SK-N-SH (cell line): ENCODE measurements at regions not wholly inside any gene's neighbourhood (a gene's known extent, or its start where the extent isn't known, plus 50 kb on each side); places are given as distances from the start of the nearest gene placed in this dataset.

ENCODE experiments used
- EZH2phosphoT487 ChIP-seq: fragments of 200-600 bp; sonication (generic); IDR thresholded peaks from 2 replicates; pipeline ENCODE4 v1.6.1; 2017; ENCODE audit warnings: low read depth, mixed run types, mild to moderate bottlenecking, antibody characterized with exemption, moderate library complexity, borderline replicate concordance
- FOXM1 ChIP-seq: IDR thresholded peaks from 2 replicates; pipeline ENCODE4 v1.4.0; 2012; ENCODE audit warnings: low read depth, mild to moderate bottlenecking
- NFIC ChIP-seq: IDR thresholded peaks from 2 replicates; pipeline ENCODE4 v1.4.0; 2012; ENCODE audit warnings: borderline replicate concordance
- POLR2AphosphoS5 ChIP-seq: IDR thresholded peaks from 2 replicates; pipeline ENCODE4 v1.6.1; 2012; ENCODE audit warnings: low read depth, low read length
- RCOR1 ChIP-seq: fragments of 150-350 bp; IDR thresholded peaks from 2 replicates; pipeline ENCODE4 v1.6.1; 2017; ENCODE audit warnings: antibody characterized with exemption, low read length
- TAF1 ChIP-seq: IDR thresholded peaks from 2 replicates; pipeline ENCODE4 v1.6.1; 2012; ENCODE audit warnings: low read depth, mild to moderate bottlenecking, low read length, moderate library complexity, borderline replicate concordance
- TCF12 ChIP-seq: IDR thresholded peaks from 2 replicates; pipeline ENCODE4 v1.4.0; 2012
- TF ChIP-seq, protein P1 (sequence below): fragments of 200-600 bp; sonication (generic); IDR thresholded peaks from 2 replicates; pipeline ENCODE4 v1.6.1; 2017; ENCODE audit warnings: antibody characterized with exemption, mild to moderate bottlenecking, moderate library complexity
- TF ChIP-seq, protein P2 (sequence below): IDR thresholded peaks from 2 replicates; pipeline ENCODE4 v1.4.0; 2012; ENCODE audit warnings: low read depth, borderline replicate concordance

DNA sequence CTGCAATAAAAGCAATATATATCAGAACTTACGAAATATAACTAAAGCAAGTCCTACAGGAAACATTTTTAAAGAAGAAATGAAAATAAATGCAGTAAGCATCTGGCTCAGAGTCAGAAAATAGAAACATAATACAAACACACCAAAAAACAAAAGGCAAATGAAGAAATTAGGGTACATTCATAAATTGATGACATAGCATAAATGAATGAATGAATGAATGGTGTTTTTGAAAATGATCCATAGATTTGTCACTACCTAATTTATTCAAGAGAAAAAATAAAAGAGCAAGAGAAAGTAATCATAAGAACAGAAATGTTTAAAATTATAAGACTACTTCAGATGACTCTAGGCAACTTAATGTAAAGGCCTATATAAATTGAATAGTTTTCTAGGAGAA lies 226.1 kb upstream of the CDH20 start:
- TF ChIP-seq, protein P1, sequence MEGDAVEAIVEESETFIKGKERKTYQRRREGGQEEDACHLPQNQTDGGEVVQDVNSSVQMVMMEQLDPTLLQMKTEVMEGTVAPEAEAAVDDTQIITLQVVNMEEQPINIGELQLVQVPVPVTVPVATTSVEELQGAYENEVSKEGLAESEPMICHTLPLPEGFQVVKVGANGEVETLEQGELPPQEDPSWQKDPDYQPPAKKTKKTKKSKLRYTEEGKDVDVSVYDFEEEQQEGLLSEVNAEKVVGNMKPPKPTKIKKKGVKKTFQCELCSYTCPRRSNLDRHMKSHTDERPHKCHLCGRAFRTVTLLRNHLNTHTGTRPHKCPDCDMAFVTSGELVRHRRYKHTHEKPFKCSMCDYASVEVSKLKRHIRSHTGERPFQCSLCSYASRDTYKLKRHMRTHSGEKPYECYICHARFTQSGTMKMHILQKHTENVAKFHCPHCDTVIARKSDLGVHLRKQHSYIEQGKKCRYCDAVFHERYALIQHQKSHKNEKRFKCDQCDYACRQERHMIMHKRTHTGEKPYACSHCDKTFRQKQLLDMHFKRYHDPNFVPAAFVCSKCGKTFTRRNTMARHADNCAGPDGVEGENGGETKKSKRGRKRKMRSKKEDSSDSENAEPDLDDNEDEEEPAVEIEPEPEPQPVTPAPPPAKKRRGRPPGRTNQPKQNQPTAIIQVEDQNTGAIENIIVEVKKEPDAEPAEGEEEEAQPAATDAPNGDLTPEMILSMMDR = no peak
- TF ChIP-seq FOXM1 (no peak), RCOR1 (no peak), NFIC (no peak), EZH2phosphoT487 (no peak), TAF1 (no peak), TCF12 (no peak), POLR2AphosphoS5 (no peak)
- TF ChIP-seq, protein P2, sequence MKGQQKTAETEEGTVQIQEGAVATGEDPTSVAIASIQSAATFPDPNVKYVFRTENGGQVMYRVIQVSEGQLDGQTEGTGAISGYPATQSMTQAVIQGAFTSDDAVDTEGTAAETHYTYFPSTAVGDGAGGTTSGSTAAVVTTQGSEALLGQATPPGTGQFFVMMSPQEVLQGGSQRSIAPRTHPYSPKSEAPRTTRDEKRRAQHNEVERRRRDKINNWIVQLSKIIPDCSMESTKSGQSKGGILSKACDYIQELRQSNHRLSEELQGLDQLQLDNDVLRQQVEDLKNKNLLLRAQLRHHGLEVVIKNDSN = no peak
